ENCODE measurements at regions not wholly inside any gene's neighbourhood (a gene's known extent, or its start where the extent isn't known, plus 50 kb on each side); places are given as distances from the start of the nearest gene placed in this dataset.
"Not testable (repeated sequence)": the region's sequence is repeated elsewhere in the genome, so short reads cannot be mapped to it uniquely, and the experiment has no call there.

DNA sequence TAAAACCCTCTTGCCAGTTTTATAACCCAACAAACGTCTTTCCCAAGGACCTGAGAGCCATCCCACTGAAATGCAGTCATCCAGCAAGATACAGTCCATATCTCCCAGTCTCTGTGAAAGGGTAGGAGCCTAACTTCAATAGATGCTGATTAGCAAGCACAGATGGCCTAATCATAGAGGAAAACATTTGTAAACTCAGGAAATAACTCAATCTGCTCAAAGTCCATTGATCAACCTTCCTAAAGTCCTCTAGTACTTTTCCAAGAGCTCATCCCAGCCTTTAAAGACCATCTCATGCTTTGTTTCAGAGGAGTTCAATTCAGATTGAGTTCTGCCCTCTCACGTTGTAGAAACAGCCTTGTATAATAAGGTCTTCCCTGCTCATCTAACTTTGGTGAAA, 324.2 kb downstream of the MRPS30 start:
- Mint-ChIP-seq H3K9me3 (ENCODE audit: unreplicated experiment) (no peaks in the 10 kb centered on the region), H3K36me3 (ENCODE audit: insufficient read depth, unreplicated experiment) (no peaks in the 10 kb centered on the region), H3K27ac (ENCODE audit: unreplicated experiment) (no peak overlapping the region), H3K27me3 (ENCODE audit: insufficient read depth, unreplicated experiment) (no peaks in the 10 kb centered on the region), H3K4me1 (ENCODE audit: low read depth, unreplicated experiment) (no peaks in the 10 kb centered on the region), H3K4me3 (ENCODE audit: unreplicated experiment) (no peak overlapping the region)
- ChIA-PET CTCF (no interaction called here), POLR2A (no interaction called here)
- Histone ChIP-seq H3K27me3 (replicated peaks; ENCODE audit: control insufficient read depth, insufficient read depth, low read length) (no peaks in the 10 kb centered on the region), H3K9me3 (no peaks in the 10 kb centered on the region), H3K4me3 (ENCODE audit: low read depth, low read length) (no peak overlapping the region), H3K36me3 (ENCODE audit: control insufficient read depth, insufficient read depth, low read length) (no peaks in the 10 kb centered on the region), H3K4me1 (no peaks in the 10 kb centered on the region)
- TF ChIP-seq, protein P1, sequence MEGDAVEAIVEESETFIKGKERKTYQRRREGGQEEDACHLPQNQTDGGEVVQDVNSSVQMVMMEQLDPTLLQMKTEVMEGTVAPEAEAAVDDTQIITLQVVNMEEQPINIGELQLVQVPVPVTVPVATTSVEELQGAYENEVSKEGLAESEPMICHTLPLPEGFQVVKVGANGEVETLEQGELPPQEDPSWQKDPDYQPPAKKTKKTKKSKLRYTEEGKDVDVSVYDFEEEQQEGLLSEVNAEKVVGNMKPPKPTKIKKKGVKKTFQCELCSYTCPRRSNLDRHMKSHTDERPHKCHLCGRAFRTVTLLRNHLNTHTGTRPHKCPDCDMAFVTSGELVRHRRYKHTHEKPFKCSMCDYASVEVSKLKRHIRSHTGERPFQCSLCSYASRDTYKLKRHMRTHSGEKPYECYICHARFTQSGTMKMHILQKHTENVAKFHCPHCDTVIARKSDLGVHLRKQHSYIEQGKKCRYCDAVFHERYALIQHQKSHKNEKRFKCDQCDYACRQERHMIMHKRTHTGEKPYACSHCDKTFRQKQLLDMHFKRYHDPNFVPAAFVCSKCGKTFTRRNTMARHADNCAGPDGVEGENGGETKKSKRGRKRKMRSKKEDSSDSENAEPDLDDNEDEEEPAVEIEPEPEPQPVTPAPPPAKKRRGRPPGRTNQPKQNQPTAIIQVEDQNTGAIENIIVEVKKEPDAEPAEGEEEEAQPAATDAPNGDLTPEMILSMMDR (IDR thresholded peaks at IDR 0.05; ENCODE audit: insufficient read depth in 1 of 2, low read depth in 1 of 2, low read length in 1 of 2, severe bottlenecking in 1 of 2, unreplicated experiment in 1 of 2): no peak
- no peak for DNase-seq
- no TSS peak for BruUV-seq (replicated peaks)
- intact Hi-C loops (cut with micrococcal nuclease; ENCODE audit: unreplicated experiment): no loop called here

DNA sequence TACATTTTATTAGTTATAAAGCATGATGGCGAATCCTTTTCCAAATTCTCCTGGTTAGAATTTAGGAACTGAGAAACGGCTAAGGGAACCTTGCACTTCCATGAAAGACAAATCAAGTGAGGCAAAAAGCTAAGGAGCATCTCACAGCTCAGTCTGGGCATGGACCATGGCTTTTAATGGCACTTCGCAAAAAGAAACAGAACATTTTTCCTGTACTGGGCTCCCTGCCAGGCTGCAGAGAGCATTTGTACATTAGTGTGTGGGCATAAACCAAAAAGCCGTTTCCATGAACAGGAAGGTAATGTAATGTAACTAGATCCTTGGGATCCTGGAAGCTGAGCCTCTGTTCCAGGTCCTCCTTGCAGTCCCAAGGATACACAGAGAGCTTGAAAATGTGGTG, 354.2 kb downstream of the MRPS30 start:
- Mint-ChIP-seq H3K27me3 (ENCODE audit: insufficient read depth, unreplicated experiment) (no peaks in the 10 kb centered on the region), H3K4me3 (ENCODE audit: unreplicated experiment) (no peak overlapping the region), H3K4me1 (ENCODE audit: low read depth, unreplicated experiment) (no peaks in the 10 kb centered on the region), H3K36me3 (ENCODE audit: insufficient read depth, unreplicated experiment) (no peaks in the 10 kb centered on the region), H3K27ac (ENCODE audit: unreplicated experiment) (no peak overlapping the region), H3K9me3 (ENCODE audit: unreplicated experiment) (no peaks in the 10 kb centered on the region)
- no peaks in the 10 kb centered on the region for H3K36me3 ChIP-seq (ENCODE audit: control insufficient read depth, insufficient read depth, low read length)
- H3K4me1 ChIP-seq: no peaks in the 10 kb centered on the region
- no peak for DNase-seq
- no peak overlapping the region for H3K4me3 ChIP-seq (ENCODE audit: low read depth, low read length)
- CTCF ChIA-PET: no interaction called here
- TF ChIP-seq, protein P1 (IDR thresholded peaks at IDR 0.05; ENCODE audit: insufficient read depth in 1 of 2, low read depth in 1 of 2, low read length in 1 of 2, severe bottlenecking in 1 of 2, unreplicated experiment in 1 of 2): no peak
- no TSS peak for BruUV-seq (replicated peaks)
- no peaks in the 10 kb centered on the region for H3K9me3 ChIP-seq
- H3K27me3 ChIP-seq (replicated peaks; ENCODE audit: control insufficient read depth, insufficient read depth, low read length): no peaks in the 10 kb centered on the region
- intact Hi-C loops (cut with micrococcal nuclease; ENCODE audit: unreplicated experiment): no loop called here
- POLR2A ChIA-PET: no interaction called here

DNA sequence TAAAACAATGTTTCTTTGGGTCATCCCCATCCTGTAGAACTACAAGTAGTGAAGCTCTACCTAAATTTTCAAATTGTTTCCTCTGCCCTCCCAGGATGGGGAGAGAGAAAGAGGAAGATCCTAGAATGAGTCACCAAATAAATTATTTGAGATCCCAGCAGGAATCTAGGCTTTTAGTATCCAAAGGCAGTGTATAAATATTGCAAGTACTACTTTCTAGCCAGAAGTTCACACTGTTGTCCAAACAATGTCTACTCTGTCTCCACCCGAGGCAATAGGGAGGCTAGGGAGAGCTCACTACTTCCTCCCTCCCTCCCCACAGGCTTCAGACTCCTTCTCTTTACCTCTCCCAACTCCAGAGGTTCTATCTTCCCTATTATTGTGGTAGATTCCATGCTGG, 362.8 kb downstream of the MRPS30 start:
- ChIA-PET CTCF (no interaction called here), POLR2A (no interaction called here)
- no peak overlapping the region for H3K27ac Mint-ChIP-seq (ENCODE audit: unreplicated experiment)
- Histone ChIP-seq H3K9me3 (no peaks in the 10 kb centered on the region), H3K4me3 (ENCODE audit: low read depth, low read length) (no peak overlapping the region), H3K27me3 (replicated peaks; ENCODE audit: control insufficient read depth, insufficient read depth, low read length) (no peaks in the 10 kb centered on the region), H3K36me3 (ENCODE audit: control insufficient read depth, insufficient read depth, low read length) (no peaks in the 10 kb centered on the region), H3K4me1 (no peaks in the 10 kb centered on the region)
- no peaks in the 10 kb centered on the region for H3K4me1 Mint-ChIP-seq (ENCODE audit: low read depth, unreplicated experiment)
- TF ChIP-seq, protein P1 (IDR thresholded peaks at IDR 0.05; ENCODE audit: insufficient read depth in 1 of 2, low read depth in 1 of 2, low read length in 1 of 2, severe bottlenecking in 1 of 2, unreplicated experiment in 1 of 2): no peak
- H3K36me3 Mint-ChIP-seq (ENCODE audit: insufficient read depth, unreplicated experiment): no peaks in the 10 kb centered on the region
- DNase-seq: no peak
- H3K27me3 Mint-ChIP-seq (ENCODE audit: insufficient read depth, unreplicated experiment): no peaks in the 10 kb centered on the region
- intact Hi-C loops (cut with micrococcal nuclease; ENCODE audit: unreplicated experiment): no loop called here
- no peaks in the 10 kb centered on the region for H3K9me3 Mint-ChIP-seq (ENCODE audit: unreplicated experiment)
- H3K4me3 Mint-ChIP-seq (ENCODE audit: unreplicated experiment): no peak overlapping the region
- BruUV-seq (replicated peaks): no TSS peak

DNA sequence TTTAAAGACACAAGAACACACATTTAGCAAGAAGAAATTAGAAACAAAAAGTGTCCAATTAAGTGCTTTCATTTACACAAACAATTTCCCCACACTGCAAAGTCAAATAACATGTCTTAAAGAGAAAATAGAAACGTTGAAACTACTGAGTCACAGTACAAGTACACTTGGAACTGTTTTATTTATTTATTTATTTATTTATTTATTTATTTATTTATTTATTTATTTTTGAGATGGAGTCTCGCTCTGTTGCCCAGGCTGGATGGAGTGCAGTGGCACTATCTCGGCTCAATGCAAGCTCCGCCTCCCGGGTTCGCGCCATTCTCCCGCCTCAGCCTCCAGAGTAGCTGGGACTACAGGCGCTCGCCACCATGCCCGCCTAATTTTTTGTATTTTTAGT, 363.9 kb downstream of the MRPS30 start:
- BruUV-seq (replicated peaks); CTCF ChIA-PET; POLR2A ChIA-PET: not testable (repeated sequence)

More for the DNA sequence above, 363.9 kb downstream of the MRPS30 start:
- intact Hi-C loops (cut with micrococcal nuclease; ENCODE audit: unreplicated experiment); H3K4me1 Mint-ChIP-seq (ENCODE audit: low read depth, unreplicated experiment); H3K4me3 ChIP-seq (ENCODE audit: low read depth, low read length); H3K36me3 Mint-ChIP-seq (ENCODE audit: insufficient read depth, unreplicated experiment); H3K27ac Mint-ChIP-seq (ENCODE audit: unreplicated experiment); H3K27me3 Mint-ChIP-seq (ENCODE audit: insufficient read depth, unreplicated experiment); H3K36me3 ChIP-seq (ENCODE audit: control insufficient read depth, insufficient read depth, low read length); H3K9me3 Mint-ChIP-seq (ENCODE audit: unreplicated experiment); H3K4me3 Mint-ChIP-seq (ENCODE audit: unreplicated experiment); H3K9me3 ChIP-seq; H3K27me3 ChIP-seq (replicated peaks; ENCODE audit: control insufficient read depth, insufficient read depth, low read length); H3K4me1 ChIP-seq; DNase-seq: not testable (repeated sequence)
